GM21737 (cell line): ENCODE measurements at regions not wholly inside any gene's neighbourhood (a gene's known extent, or its start where the extent isn't known, plus 50 kb on each side); places are given as distances from the start of the nearest gene placed in this dataset.
A peak's percentile ranks its signal among the peaks of the same experiment; 100 is the strongest.
"Not testable (repeated sequence)": the region's sequence is repeated elsewhere in the genome, so short reads cannot be mapped to it uniquely, and the experiment has no call there.

Experiments used
- ATAC-seq: cut with Tn5 transposase; IDR thresholded peaks from one replicate; pipeline ENCODE4 v1.9.1; 2021; ENCODE audit warnings: mild to moderate bottlenecking, moderate library complexity; ENCODE audit not compliant: unreplicated experiment

DNA sequence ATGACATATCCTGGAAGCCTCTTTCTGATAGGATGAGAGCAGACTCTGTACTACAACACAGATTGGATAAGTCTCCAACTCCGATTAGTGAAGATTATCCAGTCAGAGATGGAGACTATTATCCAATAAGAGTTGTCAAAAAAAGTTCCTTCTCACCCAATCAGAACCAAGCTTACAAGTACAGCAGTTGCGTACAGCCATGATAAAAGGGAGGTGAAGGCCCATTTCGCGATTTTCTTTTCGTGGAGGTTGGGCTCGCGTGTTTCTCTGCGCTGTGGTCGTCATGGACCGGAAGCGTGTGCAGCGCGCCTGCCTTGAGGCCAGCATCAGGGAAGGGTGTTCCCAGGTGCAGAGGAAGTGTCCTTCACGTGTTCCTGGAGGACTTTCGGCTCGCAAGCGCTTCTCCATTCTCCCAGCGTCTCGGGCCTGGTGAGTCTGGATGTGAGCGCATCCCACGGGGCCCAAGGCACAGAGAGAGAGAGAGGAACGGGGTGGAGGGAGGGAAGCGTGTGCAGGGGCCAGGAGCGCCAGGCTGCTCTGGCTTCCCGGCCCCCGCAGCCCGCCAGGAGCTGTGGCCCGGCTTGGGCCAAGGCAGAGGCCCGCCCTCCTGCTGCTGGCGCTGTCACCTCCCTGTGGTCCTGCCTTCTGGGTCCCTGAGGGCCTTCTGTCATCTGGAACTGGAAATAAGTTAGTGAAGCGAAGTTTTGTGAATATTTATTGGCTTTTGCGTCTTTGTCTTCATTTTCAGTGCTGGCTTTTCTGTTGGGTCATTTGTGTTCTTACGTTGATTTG lies 53.9 kb downstream of the CDRT15L2 start:
- not testable (repeated sequence) for ATAC-seq

DNA sequence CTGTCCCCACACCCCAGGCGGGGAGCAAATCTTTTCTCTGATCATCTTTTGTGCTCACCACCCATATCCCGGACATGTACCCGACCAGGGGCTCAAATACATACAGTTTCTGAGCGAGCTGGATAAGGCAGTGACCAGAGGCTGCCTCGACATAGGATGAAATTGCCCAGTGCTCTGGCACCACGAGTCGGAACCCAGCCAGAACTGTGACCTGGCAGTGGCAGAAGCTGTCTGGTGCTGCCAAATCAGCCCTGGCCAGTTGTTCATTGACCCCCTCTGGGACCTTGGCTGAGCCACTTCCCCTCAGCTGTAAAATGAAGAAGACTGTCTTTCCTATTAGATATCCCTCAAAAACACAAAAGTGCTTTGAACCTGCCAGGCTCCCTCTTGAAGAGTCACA lies 60.6 kb downstream of the CDRT15L2 start:
- not testable (repeated sequence) for ATAC-seq

DNA sequence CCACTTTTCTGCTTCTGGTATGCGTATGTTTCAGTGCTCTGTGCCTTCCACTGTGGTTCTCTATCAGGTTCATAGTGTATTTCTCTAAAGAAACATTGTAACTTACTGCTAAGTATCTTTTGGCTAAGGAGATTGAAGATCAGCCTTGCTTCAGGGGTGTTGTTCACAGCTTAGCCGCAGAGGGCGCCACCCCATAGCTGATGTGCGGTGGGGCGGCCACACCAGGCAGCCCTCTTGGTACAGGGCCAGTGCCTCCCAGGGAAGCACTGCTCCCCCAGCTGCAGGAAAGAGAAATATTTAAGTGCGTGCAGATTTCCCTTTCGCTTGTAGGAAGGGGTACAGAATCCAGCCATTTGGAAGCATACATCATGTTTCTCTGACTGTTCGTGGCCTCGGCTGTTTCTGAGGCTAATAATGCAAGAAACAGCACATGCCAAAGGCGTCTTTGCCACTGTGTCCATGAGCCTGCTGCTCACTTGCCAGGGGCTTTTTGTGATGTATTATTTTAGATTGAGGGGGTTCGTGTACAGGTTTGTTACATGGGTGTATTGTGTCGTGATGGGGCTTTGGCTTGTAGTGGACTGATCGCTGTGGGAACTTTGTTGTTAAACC lies 67.2 kb downstream of the CDRT15L2 start:
- not testable (repeated sequence) for ATAC-seq

DNA sequence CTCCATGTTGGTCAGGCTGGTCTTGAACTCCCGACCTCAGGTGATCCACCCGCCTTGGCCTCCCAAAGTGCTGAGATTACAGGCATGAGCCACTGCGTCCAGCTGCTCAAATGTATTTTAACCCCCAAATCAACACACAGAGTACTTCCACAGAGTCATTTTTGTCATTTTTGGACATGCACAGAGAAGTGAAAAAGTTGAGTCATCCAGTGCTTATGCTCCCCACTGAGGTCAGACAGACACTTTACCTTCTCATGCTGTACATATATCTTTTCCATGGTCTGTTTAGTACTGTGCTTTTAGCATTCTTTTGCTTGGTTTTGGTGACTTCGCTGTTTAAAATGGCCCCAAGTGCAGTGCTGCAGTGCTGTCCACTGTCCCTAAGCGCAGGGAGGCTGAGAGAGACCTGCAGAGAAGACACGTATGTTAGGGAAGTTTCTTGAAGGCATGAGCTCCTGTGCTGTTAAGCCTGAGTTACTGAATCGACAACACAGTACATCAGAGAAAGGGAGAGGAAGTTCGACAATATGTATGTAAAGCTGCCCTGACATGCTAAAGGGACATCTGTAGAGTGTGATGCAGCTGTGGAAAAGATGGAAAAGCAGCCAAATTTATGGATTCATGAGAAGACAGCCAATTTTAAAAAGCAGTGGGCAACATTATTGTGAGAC lies 69.7 kb downstream of the CDRT15L2 start:
- peak; percentile 62 for ATAC-seq

DNA sequence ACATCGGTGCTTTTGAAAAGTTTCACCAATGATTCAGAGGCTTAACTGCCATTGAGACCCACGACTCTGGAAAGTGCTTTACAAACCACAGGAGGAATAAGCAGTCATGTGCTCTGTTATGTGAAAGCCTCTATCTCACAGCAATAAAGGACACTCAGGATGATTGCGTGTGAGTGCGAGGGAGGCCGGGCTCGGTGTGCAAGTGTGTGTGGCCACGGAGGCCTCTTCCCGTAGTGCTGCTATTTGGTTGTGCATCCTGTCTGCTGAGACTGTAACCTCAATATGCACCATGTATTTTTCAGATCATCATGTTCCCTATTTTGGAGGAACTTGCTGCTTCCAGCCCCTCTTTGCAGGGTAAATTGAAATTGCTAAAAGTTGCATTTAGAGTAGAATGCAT lies 71.5 kb downstream of the CDRT15L2 start:
- ATAC-seq, result not testable (repeated sequence)

DNA sequence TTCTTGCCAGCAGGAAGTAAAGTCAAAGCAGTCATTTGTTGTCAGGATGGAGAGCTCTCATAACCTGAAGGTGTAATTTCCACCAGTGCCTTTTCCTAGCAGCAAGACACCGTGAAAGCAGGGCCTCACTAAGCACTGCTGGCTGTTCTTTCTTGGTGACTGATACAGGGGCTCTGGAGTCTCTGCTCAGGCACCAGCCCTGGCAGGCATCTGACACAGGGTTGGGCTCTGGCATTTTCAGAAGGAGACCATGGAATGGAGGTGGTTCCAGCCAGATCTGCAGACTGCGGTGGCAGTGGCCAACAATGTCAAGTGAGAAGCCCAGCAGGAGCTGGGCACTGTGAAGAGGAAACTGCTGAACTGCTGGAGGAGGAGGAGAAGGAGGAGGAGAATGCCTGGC lies 72.2 kb downstream of the CDRT15L2 start:
- ATAC-seq, result not testable (repeated sequence)

DNA sequence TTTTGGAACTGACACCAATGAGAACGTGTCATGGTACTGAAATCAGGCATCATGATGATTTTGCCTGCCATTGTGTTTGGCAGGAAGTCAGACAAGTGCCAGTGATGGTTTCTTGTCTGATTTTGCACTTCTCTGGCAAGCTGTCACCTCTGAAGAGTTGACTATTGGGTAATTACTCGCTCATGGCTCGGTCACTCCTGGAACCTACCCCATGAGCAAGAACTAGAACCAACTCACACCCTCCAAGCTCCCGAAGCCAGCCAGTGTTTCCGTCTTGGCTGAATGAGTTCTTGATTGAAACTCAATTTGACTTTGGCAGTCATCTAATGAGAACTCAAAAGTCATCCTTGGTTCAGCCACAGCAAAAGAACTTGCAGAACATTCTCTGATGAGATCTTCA lies 73.9 kb downstream of the CDRT15L2 start:
- ATAC-seq, result not testable (repeated sequence)

DNA sequence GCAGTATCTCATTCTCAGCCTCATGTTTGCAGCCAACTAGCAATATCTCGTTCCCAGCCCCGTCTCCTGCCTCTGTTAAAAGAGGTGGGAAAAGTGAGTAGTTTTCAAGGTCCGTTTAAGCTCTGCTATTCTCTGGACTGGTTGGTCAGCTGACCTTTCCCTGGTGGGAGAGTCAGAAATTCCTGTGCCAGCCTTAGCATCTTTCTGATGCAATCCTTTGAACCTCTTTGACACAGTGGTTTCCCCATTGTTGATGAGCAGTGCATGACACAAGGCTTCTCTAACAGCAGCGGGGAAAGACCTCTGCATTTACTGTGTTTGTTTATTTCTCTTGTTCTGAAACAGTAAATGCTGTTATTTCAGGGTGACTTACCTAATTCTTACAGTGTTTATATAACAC lies 74.6 kb downstream of the CDRT15L2 start:
- ATAC-seq, result not testable (repeated sequence)

DNA sequence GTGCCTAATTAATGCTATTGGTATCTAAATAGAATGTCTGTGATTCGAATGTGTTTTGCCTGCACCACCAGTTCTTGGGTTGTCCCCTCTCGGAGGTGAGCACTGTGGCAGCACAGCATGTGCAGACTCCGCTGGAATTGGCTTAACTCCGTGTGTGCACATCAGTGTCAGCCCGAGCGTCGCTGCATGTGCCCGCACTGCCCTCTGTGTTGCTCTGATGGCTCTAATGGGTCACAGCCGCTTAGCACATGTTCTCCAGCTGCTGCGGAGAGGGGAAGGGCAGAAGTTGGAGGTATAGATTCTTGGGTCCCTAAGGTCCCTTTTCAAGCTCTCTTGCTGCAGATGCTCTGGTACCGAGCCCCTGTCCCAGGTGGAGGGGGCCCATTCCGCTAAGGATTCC lies 75.1 kb downstream of the CDRT15L2 start:
- not testable (repeated sequence) for ATAC-seq

DNA sequence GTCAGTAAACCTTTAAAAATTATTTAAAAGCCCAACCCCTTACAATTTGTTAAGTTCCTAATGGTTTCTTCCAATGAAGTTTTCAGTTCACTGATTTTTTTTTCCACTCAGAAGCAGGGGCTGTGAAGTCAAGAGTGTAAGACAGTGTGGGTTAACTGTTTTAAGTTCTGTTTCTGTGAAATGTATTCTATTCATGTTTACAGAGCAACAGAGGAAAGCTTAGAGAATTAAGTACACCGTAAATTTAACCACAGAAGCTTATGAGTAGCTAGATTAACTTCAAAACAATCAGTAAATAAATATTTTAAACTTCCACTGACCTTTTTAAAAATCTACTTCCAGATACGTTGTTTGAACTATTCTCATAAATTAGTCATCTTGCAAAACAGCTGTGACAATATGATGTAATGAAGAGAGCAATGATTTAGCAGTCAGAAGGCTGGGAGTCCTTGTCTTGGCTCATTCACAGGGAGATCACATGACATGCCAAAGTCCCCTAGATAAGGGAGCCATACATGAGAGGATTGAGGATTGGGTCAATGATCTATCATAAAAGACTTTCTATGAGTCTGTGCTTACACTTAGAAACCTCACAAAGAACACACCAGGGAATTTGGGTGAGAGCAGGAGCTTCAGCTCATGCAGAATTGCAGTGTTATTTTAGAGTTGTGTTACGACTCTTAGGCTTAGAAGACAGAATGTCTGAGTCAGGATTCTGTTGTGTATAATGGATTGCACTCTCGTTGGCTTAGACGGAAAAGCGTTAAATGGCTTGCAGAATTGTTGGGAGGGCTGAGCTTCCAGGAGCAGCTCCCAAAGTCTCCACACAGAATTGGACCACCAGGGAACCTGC lies 85.8 kb downstream of the CDRT15L2 start:
- not testable (repeated sequence) for ATAC-seq

DNA sequence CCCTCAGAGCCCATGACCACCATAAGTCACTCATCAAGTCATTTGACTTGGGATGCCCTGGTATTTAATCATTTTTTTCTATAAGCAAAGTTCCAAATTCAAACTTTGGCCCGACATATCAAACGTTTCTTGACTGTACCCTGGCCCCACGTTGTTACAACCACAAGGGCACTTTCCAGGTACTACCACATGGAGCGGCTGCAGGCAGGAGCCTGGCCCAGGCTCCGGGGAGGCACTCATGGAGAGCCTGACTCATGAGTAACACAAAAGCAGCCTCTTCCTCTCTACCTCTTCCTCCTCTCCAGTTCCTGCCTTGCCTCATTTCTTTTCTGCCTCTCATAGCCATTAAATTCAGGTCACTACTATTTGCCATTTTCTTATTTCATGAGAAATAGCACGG lies 87.2 kb downstream of the CDRT15L2 start:
- ATAC-seq, result not testable (repeated sequence)

DNA sequence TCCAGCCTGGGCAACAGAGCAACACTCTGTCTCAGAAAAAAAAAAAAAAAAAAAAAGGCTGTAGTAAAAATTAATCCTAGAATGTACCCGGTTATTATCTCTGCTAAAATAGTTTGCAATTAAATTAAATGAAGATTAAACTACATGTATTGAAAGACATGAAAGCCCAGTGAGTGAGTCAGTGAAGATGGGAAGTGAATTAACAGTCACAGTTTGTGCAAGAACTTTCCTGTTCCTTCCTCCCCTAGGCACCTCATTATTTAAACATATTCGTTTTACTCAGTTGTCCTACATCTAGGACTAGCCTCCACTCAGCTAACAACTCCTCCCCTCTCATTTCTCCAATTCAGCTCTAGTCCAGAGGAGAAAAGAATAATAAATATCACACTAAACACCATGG lies 88.2 kb downstream of the CDRT15L2 start:
- ATAC-seq, result not testable (repeated sequence)

DNA sequence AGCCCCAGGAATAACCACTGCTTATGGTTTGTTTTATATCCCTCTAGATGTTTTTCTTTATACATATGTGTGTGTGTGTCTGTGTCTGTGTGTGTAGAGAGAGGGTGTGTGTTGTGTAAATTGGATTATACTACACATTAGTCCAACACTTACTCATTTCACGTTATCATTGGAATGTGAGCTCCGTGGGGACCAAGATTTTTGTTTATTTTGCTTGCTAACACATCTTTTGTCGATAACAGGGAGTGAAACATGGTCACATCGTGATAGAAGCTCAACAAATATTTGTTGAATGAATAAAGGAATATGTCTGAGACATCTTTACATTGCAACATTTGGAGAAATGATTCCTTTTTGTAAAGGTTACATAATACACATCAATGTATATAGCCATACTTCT lies 88.8 kb downstream of the CDRT15L2 start:
- ATAC-seq, result not testable (repeated sequence)

DNA sequence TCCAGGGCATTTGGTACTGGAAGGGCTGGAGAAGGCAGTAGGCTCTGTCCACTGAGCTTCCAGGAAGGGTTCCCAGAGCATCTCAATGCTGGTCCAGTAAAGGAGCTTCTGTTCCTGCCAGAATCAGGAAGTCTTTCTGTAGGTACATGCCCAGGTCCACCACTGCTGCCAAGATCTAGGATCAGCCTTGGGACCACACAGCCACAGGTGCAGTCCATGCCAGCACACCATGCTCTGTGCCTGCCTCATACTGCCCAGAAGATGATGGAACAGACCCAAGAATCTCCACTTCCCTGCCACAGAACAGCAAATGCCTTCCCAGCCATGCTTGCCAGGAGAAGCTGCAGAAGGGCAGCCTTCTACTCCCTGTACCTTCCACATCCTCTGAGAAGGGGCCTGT lies 89.3 kb downstream of the CDRT15L2 start:
- not testable (repeated sequence) for ATAC-seq

DNA sequence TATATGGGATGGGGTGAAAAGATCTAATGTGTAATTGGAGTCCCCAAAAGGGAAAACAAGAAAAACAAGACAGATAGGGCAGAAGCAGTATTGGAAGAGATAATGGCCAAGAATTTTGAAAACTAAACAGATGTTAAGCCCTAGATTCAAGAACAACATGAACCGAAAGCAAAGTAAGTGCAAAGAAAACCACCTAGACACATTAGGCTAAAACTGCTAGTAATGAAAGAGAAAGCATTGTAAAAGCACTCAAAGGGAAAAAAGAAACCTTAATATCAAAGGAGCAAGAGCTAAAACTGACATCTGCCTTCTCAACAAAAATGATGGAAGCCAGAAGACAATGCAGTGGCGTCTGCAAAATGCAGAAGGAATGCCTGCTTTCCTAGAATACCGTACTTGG lies 91.0 kb downstream of the CDRT15L2 start:
- peak; percentile 69 for ATAC-seq

DNA sequence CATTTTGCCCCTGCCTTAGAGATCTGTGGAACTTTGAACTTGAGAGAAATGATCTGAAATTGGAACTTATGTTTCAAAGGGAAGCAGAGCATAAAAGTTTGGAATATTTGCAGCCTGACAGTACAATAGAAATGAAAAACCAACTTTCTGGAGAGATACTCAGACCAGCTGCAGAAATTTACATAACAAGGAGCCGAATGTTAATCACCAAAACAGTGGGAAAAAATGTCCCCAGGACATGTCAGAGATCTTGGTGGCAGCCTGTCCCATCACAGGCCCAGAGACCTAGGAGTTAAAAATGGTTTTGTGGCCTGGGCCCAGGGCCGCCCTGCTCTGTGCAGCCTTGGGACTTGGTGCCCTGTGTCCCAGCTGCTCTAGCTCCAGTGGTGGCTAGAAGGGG lies 94.8 kb downstream of the CDRT15L2 start:
- ATAC-seq, result not testable (repeated sequence)

DNA sequence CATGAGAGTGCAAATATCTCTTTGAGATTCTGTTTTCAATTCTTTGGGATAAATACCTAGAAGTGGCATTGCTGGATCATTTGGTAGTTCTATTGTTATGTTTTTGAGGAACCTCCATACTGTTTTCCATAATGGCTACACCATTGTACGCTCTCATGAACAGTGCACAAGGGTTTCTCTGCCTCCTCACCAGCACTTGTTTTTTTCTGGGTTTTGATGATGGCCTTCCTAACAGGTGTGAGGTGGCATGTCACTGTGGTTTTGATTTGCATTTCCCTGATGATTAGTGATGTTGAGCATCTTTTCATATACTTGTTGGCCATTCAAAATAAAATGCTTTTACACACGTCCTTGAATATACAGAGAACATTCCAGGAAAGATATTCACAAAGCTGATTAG lies 96.2 kb downstream of the CDRT15L2 start:
- not testable (repeated sequence) for ATAC-seq

DNA sequence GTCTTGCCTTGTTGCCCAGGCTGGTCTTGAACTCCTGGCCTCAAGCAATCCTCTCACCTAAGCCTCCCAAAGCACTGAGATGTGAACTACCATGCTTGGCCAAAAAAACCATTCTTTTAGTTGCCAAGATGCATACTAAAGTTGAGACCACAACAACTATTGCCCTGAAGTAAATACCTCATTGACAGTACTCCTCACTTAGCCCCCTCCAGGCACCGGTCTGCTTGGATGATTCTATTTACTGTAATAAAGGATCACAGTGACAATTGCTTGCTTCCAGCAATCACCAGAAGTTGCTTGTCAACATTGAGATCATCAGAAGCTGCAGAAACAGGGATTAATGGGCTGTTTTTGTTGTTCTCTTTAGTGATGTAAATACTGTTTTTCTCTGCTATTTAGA lies 97.1 kb downstream of the CDRT15L2 start:
- ATAC-seq, result not testable (repeated sequence)

DNA sequence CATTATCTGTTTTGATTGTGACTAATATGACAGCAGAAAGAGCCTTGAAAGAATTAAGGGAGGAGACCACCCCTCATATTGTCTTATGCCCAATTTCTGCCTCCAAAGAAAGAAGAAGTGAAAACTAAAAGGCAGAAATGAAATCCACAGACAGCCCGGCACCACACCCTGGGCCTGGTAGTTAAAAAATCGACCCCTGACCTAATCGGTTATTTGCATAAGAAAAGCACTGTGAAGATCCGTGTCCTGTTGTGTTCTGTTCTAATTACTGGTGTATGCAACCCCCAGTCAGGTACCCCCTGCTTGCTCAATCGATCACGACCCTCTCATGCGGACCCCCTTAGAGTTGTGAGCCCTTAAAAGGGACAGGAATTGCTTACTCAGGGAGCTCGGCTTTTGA lies 97.9 kb downstream of the CDRT15L2 start:
- not testable (repeated sequence) for ATAC-seq

DNA sequence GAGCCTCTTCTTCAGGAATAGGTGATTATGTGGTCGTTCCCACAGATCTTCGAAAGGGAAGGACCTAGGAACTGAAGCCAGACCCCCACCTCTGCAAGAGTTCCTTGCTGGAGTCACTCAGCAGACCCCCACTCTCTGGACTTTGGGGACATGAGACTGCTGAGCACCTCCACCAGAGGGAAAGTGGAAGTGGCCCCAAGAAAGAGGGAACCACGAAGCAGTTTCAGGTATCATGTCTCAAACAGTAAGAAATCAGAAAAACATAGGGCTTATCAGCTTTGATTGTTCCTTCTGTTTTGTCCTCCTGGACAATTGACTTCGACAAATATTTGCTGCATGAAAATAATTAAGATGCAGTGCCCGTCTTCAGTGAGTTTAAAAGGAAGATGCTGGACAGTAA lies 98.9 kb downstream of the CDRT15L2 start:
- ATAC-seq, result not testable (repeated sequence)
